Left kidney (tissue), 1 donor: ENCODE measurements at regions not wholly inside any gene's neighbourhood (a gene's known extent, or its start where the extent isn't known, plus 50 kb on each side); places are given as distances from the start of the nearest gene placed in this dataset.
"Not testable (repeated sequence)": the region's sequence is repeated elsewhere in the genome, so short reads cannot be mapped to it uniquely, and the experiment has no call there.

Experiments used
- DNase-seq: peaks from one replicate; pipeline ENCODE4 v3.0.0-alpha.2; 2013

GRCh38 chr13:87982400-87982799 lies 311.2 kb downstream of the SLITRK5 start:
- no peak for DNase-seq

- no peak for DNase-seq
Measured at GRCh38 chr13:87986639-87987250, 315.6 kb downstream of the SLITRK5 start.

- no peak for DNase-seq
Measured at GRCh38 chr13:87998081-87998480, 326.9 kb downstream of the SLITRK5 start.

- DNase-seq = no peak
Measured at GRCh38 chr13:87999240-87999700, 328.1 kb downstream of the SLITRK5 start.

GRCh38 chr13:87999788-88000187 lies 328.6 kb downstream of the SLITRK5 start:
- no peak for DNase-seq

- no peak for DNase-seq
Measured at GRCh38 chr13:88000239-88000638, 329.1 kb downstream of the SLITRK5 start.

GRCh38 chr13:88000787-88001186 lies 329.6 kb downstream of the SLITRK5 start:
- DNase-seq = no peak

- DNase-seq = no peak
Measured at GRCh38 chr13:88005188-88005587, 334.0 kb downstream of the SLITRK5 start.

- DNase-seq = no peak
Measured at GRCh38 chr13:88014527-88014926, 343.4 kb downstream of the SLITRK5 start.

- DNase-seq = no peak
Measured at GRCh38 chr13:88022431-88023208, 351.4 kb downstream of the SLITRK5 start.

- no peak for DNase-seq
Measured at GRCh38 chr13:88026241-88026640, 355.1 kb downstream of the SLITRK5 start.

GRCh38 chr13:88031980-88032559 lies 360.9 kb downstream of the SLITRK5 start:
- no peak for DNase-seq

- DNase-seq = not testable (repeated sequence)
Measured at GRCh38 chr13:88036205-88036604, 365.0 kb downstream of the SLITRK5 start.

GRCh38 chr13:88042489-88042888 lies 371.3 kb downstream of the SLITRK5 start:
- no peak for DNase-seq

GRCh38 chr13:88051746-88052482 lies 380.7 kb downstream of the SLITRK5 start:
- DNase-seq = no peak

- no peak for DNase-seq
Measured at GRCh38 chr13:88063741-88064140, 392.6 kb downstream of the SLITRK5 start.

GRCh38 chr13:88066847-88067246 lies 395.7 kb downstream of the SLITRK5 start:
- DNase-seq = no peak

GRCh38 chr13:88068316-88068715 lies 397.1 kb downstream of the SLITRK5 start:
- DNase-seq = no peak

GRCh38 chr13:88068975-88069374 lies 397.8 kb downstream of the SLITRK5 start:
- DNase-seq = no peak

GRCh38 chr13:88071371-88071770 lies 400.2 kb downstream of the SLITRK5 start:
- no peak for DNase-seq

GRCh38 chr13:88074794-88075510 lies 403.8 kb downstream of the SLITRK5 start:
- DNase-seq = no peak

GRCh38 chr13:88085036-88085435 lies 413.9 kb downstream of the SLITRK5 start:
- no peak for DNase-seq
